Stimulated activated CD4-positive, alpha-beta T cell treated with anti-CD3 and anti-CD28 coated beads, Interleukin-4, amount 100 ng/mL, for 1 hour (primary cell): ENCODE measurements at regions not wholly inside any gene's neighbourhood (a gene's known extent, or its start where the extent isn't known, plus 50 kb on each side); places are given as distances from the start of the nearest gene placed in this dataset.
"Not testable (repeated sequence)": the region's sequence is repeated elsewhere in the genome, so short reads cannot be mapped to it uniquely, and the experiment has no call there.

Source experiments
- DNase-seq: peaks from one replicate; pipeline ENCODE4 v3.0.0-alpha.2; 2020

GRCh38 chr1:121117298-121117611, 66.9 kb downstream of the FAM72B start:
- not testable (repeated sequence) for DNase-seq

GRCh38 chr1:121117622-121118479, 66.3 kb downstream of the FAM72B start:
- not testable (repeated sequence) for DNase-seq
